HepG2 (cell line): ENCODE measurements at regions not wholly inside any gene's neighbourhood (a gene's known extent, or its start where the extent isn't known, plus 50 kb on each side); places are given as distances from the start of the nearest gene placed in this dataset.
A peak's percentile ranks its signal among the peaks of the same experiment; 100 is the strongest.

Source experiments
- ATAC-seq: fragments of 200-7000 bp; cut with Tn5 transposase; 3 replicates; pipeline ENCODE4 v1.9.1; 2020; ENCODE audit warnings: mild to moderate bottlenecking, moderate library complexity
- BruUV-seq: library from RNA; stranded (reverse); fragments of 400-500 nt; replicated peaks from 2 replicates; lab custom pipeline; 2021; lab: Mats Ljungman, UMichigan
- CTCF ChIA-PET: fragments of 300-600 bp; formaldehyde crosslinking; extraction: SDS; loops from one replicate; lab custom pipeline; 2021; ENCODE audit warnings: low total read pairs, inconsistent platforms, low intra/inter-chr PET ratio; lab: Yijun Ruan, JAX
- POLR2A ChIA-PET: fragments of 350-600 bp; sonication (Branson Sonifier 250); formaldehyde crosslinking; loops from one replicate; lab custom pipeline; 2020; ENCODE audit warnings: antibody characterized with exemption, inconsistent platforms; lab: Yijun Ruan, JAX
- DNase-seq: peaks from one replicate; pipeline ENCODE4 v3.0.0-alpha.2; 2015; ENCODE audit warnings: low spot score
- FAIRE-seq: peaks from 3 replicates; lab custom pipeline; 2011; peaks lifted over from hg19 to GRCh38; lab: Jason Lieb, UNC
- H2AFZ ChIP-seq: one replicate; pipeline ENCODE4 v1.6.1; 2011; ENCODE audit warnings: low read length, inconsistent platforms
- H3K27ac ChIP-seq: fragments of 300-600 bp; 3 replicates; pipeline ENCODE4 v1.8.0; 2011; ENCODE audit warnings: mixed run types, mild to moderate bottlenecking, mixed read lengths, low read length, inconsistent platforms; ENCODE audit not compliant: insufficient read depth; ENCODE audit errors: extremely low read length
- H3K27me3 ChIP-seq, 2 experiments: fragments of 200-600 bp in 1 of 2; 2 replicates in 1 of 2; 3 replicates in 1 of 2; pipeline versions ENCODE4 v1.6.0 to v1.8.0; 2011; ENCODE audit warnings: low read length in 2 of 2, mild to moderate bottlenecking in 2 of 2, moderate library complexity in 2 of 2, inconsistent platforms in 1 of 2; ENCODE audit not compliant: insufficient read depth in 2 of 2, control insufficient read depth in 1 of 2
- H3K36me3 ChIP-seq, 2 experiments: fragments of 200-600 bp in 1 of 2; replicated peaks in 1 of 2; 2 replicates in 1 of 2; 3 replicates in 1 of 2; pipeline versions ENCODE4 v1.5.1 to v1.8.0; 2011; ENCODE audit warnings: low read length in 2 of 2, inconsistent platforms in 1 of 2; ENCODE audit not compliant: insufficient read depth in 2 of 2, control insufficient read depth in 1 of 2
- H3K4me1 ChIP-seq: 2 replicates; pipeline ENCODE4 v1.5.1; 2012; ENCODE audit warnings: low read length, inconsistent platforms; ENCODE audit not compliant: insufficient read depth
- H3K4me2 ChIP-seq: 2 replicates; pipeline ENCODE4 v1.6.0; 2011; ENCODE audit warnings: low read depth, low read length, inconsistent platforms
- H3K4me3 ChIP-seq, 3 experiments: fragments of 200-600 bp in 1 of 3; sonication (generic), shearing (Covaris generic) in 1 of 3; replicated peaks in 1 of 3; 2 replicates each; pipeline ENCODE4 v1.5.1; 2011 to 2016; ENCODE audit warnings: low read length in 3 of 3, inconsistent platforms in 2 of 3, low read depth in 2 of 3, mild to moderate bottlenecking in 2 of 3, control low read depth in 1 of 3, mixed read lengths in 1 of 3; ENCODE audit not compliant: insufficient read depth in 1 of 3
- H3K79me2 ChIP-seq: one replicate; pipeline ENCODE4 v1.6.1; 2011; ENCODE audit warnings: low read length, inconsistent platforms; ENCODE audit not compliant: insufficient read depth
- H3K9ac ChIP-seq: 2 replicates; pipeline ENCODE4 v1.6.0; 2011; ENCODE audit warnings: mild to moderate bottlenecking, low read depth, low read length, inconsistent platforms; ENCODE audit not compliant: insufficient read depth
- H3K9me3 ChIP-seq: 2 replicates; pipeline ENCODE4 v1.5.1; 2012; ENCODE audit warnings: mild to moderate bottlenecking, low read length
- H4K20me1 ChIP-seq: 2 replicates; pipeline ENCODE4 v1.6.0; 2011; ENCODE audit warnings: inconsistent platforms, mild to moderate bottlenecking, low read length, moderate library complexity; ENCODE audit not compliant: insufficient read depth
- CTCF ChIP-seq: sonication (generic); formaldehyde crosslinking; IDR thresholded peaks from 2 replicates; pipeline ENCODE4 v1.5.0; 2020; ENCODE audit warnings: mild to moderate bottlenecking, missing genetic modification reagents, moderate library complexity
- DDIT3 ChIP-seq: sonication (generic); formaldehyde crosslinking; IDR thresholded peaks from 2 replicates; pipeline ENCODE4 v1.4.0; 2020; ENCODE audit warnings: mild to moderate bottlenecking, missing genetic modification reagents
- HNF4A ChIP-seq: sonication (generic); formaldehyde crosslinking; IDR thresholded peaks from 2 replicates; pipeline ENCODE4 v1.4.0; 2020; ENCODE audit warnings: missing genetic modification reagents
- HOMEZ ChIP-seq: IDR thresholded peaks from 2 replicates; pipeline ENCODE4 v1.6.1; 2016; ENCODE audit warnings: low read depth
- SMC3 ChIP-seq: IDR thresholded peaks from 2 replicates; pipeline ENCODE4 v1.6.1; 2011; ENCODE audit warnings: low read length, improper control_type of control experiment
- STAG1 ChIP-seq: sonication (generic); formaldehyde crosslinking; IDR thresholded peaks from 2 replicates; pipeline ENCODE4 v1.4.0; 2020; ENCODE audit warnings: missing genetic modification reagents
- ZNF629 ChIP-seq: sonication (generic); formaldehyde crosslinking; conservative IDR thresholded peaks from 2 replicates; pipeline ENCODE4 v1.5.0; 2020; ENCODE audit warnings: missing genetic modification reagents
- WGBS: methylation state at CpG from one replicate; pipeline ENCODE4 v1.1.6; 2017; ENCODE audit warnings: low lambda C conversion rate; 5-methylcytosine and 5-hydroxymethylcytosine counted together
- in situ Hi-C: cut with HindIII; loops from 2 replicates; pipeline ENCODE4 v1.10.0; 2017; ENCODE audit warnings: low pct_unique_long_range_greater_than_20kb; ENCODE audit not compliant: extremely low pct_ligation_motif_present
- intact Hi-C: fragments of 100-400 bp; cut with micrococcal nuclease; formaldehyde crosslinking; loops from one replicate; pipeline ENCODE4 v1.10.0; 2022; ENCODE audit not compliant: unreplicated experiment
- small RNA-seq, 3 experiments: library from RNA; depleted of rRNA; stranded (forward); fragments of <200 nt; gene quantifications; one replicate each; pipeline ENCODE3, GENCODE V24; 2012; ENCODE audit warnings: low read depth in 2 of 3, low replicate concordance in 1 of 3; ENCODE audit not compliant: insufficient read length in 3 of 3, insufficient read depth in 2 of 3

DNA sequence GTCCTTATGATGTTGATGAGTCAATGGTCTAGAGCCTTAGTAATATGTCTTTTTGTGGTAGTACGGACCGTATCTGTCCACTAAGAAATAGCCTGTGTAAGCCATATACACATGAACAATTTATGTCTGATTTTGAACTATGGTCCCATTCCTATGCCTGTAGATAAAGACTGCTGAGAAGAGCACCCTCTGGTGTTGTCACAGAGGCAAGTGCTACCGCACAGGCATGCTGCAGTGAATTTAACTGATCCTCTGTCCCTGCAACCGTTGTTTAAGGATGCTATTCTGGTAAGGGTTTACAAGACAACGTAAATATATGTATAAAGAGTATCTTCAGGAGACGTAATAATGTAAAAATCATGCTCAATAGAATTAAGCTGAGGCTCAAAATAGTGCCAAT is 170.7 kb downstream of the UBE3A start:
- in situ Hi-C loops (no loop called here), intact Hi-C loops (no loop called here)
- Histone ChIP-seq H3K4me1 (no peaks in the 10 kb centered on the region), H3K4me2 (no peak overlapping the region), H3K79me2 (no peaks in the 10 kb centered on the region), H4K20me1 (no peaks in the 10 kb centered on the region), H3K36me3 (no peaks in the 10 kb centered on the region), H3K4me3 (no peak overlapping the region)
- peak; percentile 5 for DNase-seq
- BruUV-seq, result no TSS peak
- POLR2A ChIA-PET, result no interaction called here
- CTCF ChIA-PET, result no interaction called here
- no peak for FAIRE-seq
- TF ChIP-seq STAG1, result peak; percentile 65
- TF ChIP-seq ZNF629 (CRISPR knock-in tag), result peak; percentile 50; the same call in 1 of the 2 replicates
- TF ChIP-seq DDIT3 (CRISPR knock-in tag), result no peak
- peak; percentile 43; the same call in 1 of the 2 replicates for TF ChIP-seq SMC3
- peak; percentile 55 for TF ChIP-seq CTCF
- no peak for TF ChIP-seq HOMEZ
- 0 out of 2 replicates have a peak, but pooled peaks have one; percentile 16 for TF ChIP-seq HNF4A (CRISPR knock-in tag)
- TF ChIP-seq, all 625 proteins: peak for 5
- no peak overlapping the region for H3K9ac ChIP-seq
- H3K27me3 ChIP-seq, result no peaks in the 10 kb centered on the region
- WGBS, result 15% methylated on average over 6 of the region's 6 CpGs
- peaks cover 53% of the 10 kb centered on the region for H3K9me3 ChIP-seq
- no peak overlapping the region for H2AFZ ChIP-seq
- ATAC-seq, result peak; percentile 82
- H3K27ac ChIP-seq, result no peak overlapping the region

Small RNA genes in the stretch of these regions (small RNA-seq; reads per million reads assigned to genes)
- gene RF00105 (0 reads per million in 3 experiments), gene SNORD115-1 (0 to 0.81 (median 0.65) reads per million in 3 experiments), gene SNORD115-10 (0 reads per million in 3 experiments), gene SNORD115-11 (0 reads per million in 3 experiments), gene SNORD115-12 (0 reads per million in 3 experiments), gene SNORD115-14 (0 reads per million in 3 experiments), gene SNORD115-15 (0 to 0.98 (median 0.10) reads per million in 3 experiments), gene SNORD115-16 (0 to 1.0 (median 0.98) reads per million in 3 experiments), gene SNORD115-17 (0 reads per million in 3 experiments), gene SNORD115-18 (0 reads per million in 3 experiments), gene SNORD115-19 (0 reads per million in 3 experiments), gene SNORD115-2 (0 to 0.10 (median 0) reads per million in 3 experiments), gene SNORD115-20 (0 reads per million in 3 experiments), gene SNORD115-21 (0 to 2.3 (median 0.10) reads per million in 3 experiments), gene SNORD115-22 (0 reads per million in 3 experiments), gene SNORD115-23 (0 to 0.71 (median 0) reads per million in 3 experiments), gene SNORD115-24 (0 reads per million in 3 experiments), gene SNORD115-25 (0 reads per million in 3 experiments), gene SNORD115-27 (0 reads per million in 3 experiments), gene SNORD115-28 (0 reads per million in 3 experiments), gene SNORD115-29 (0 reads per million in 3 experiments), gene SNORD115-3 (0 reads per million in 3 experiments), gene SNORD115-30 (0 to 0.97 (median 0.20) reads per million in 3 experiments), gene SNORD115-31 (0 reads per million in 3 experiments), gene SNORD115-32 (0 to 0.92 (median 0) reads per million in 3 experiments), gene SNORD115-33 (0 to 0.92 (median 0) reads per million in 3 experiments), gene SNORD115-34 (0.97 to 4.9 (median 1.9) reads per million in 3 experiments), gene SNORD115-35 (0.20 to 1.9 (median 0.33) reads per million in 3 experiments), gene SNORD115-36 (0 reads per million in 3 experiments), gene SNORD115-37 (0 reads per million in 3 experiments), gene SNORD115-38 (0 to 3.6 (median 2.9) reads per million in 3 experiments), gene SNORD115-39 (0 to 1.9 (median 1.9) reads per million in 3 experiments), gene SNORD115-4 (0 reads per million in 3 experiments), gene SNORD115-40 (0 reads per million in 3 experiments), gene SNORD115-41 (0 to 0.33 (median 0.31) reads per million in 3 experiments), gene SNORD115-42 (0 reads per million in 3 experiments), gene SNORD115-43 (0 reads per million in 3 experiments), gene SNORD115-44 (0 to 1.9 (median 0) reads per million in 3 experiments), gene SNORD115-45 (0 reads per million in 3 experiments), gene SNORD115-46 (0 reads per million in 3 experiments), gene SNORD115-47 (0 reads per million in 3 experiments), gene SNORD115-5 (0 reads per million in 3 experiments), gene SNORD115-6 (0 reads per million in 3 experiments), gene SNORD115-7 (0 reads per million in 3 experiments), gene SNORD115-8 (0 to 3.3 (median 0.41) reads per million in 3 experiments), gene SNORD115-9 (0 reads per million in 3 experiments), gene SNORD116-1 (10.1 to 28.4 (median 12.6) reads per million in 3 experiments), gene SNORD116-10 (0 reads per million in 3 experiments), gene SNORD116-11 (14.0 to 35.8 (median 16.7) reads per million in 3 experiments), gene SNORD116-12 (3.9 to 20.1 (median 19.3) reads per million in 3 experiments), gene SNORD116-13 (8.8 to 44.5 (median 20.3) reads per million in 3 experiments), gene SNORD116-14 (0.71 to 0.98 (median 0.97) reads per million in 3 experiments), gene SNORD116-15 (0.98 to 3.4 (median 2.9) reads per million in 3 experiments), gene SNORD116-16 (11.6 to 14.0 (median 13.0) reads per million in 3 experiments), gene SNORD116-17 (0 reads per million in 3 experiments), gene SNORD116-18 (0 to 0.10 (median 0) reads per million in 3 experiments), gene SNORD116-19 (0 to 0.10 (median 0) reads per million in 3 experiments), gene SNORD116-2 (0 to 0.61 (median 0) reads per million in 3 experiments), gene SNORD116-22 (0 reads per million in 3 experiments), gene SNORD116-23 (20.2 to 71.2 (median 31.9) reads per million in 3 experiments), gene SNORD116-24 (11.4 to 58.0 (median 36.9) reads per million in 3 experiments), gene SNORD116-25 (41.6 to 241 (median 86.7) reads per million in 3 experiments), gene SNORD116-29 (1.3 to 16.4 (median 2.3) reads per million in 3 experiments), gene SNORD116-3 (0 reads per million in 3 experiments), gene SNORD116-30 (0 reads per million in 3 experiments), gene SNORD116-5 (0 reads per million in 3 experiments), gene SNORD116-6 (0 reads per million in 3 experiments), gene SNORD116-7 (0 reads per million in 3 experiments), gene SNORD116-8 (0 reads per million in 3 experiments), gene SNORD116-9 (0 reads per million in 3 experiments)
